ENCODE measurements at regions not wholly inside any gene's neighbourhood (a gene's known extent, or its start where the extent isn't known, plus 50 kb on each side); places are given as distances from the start of the nearest gene placed in this dataset.
"Not testable (repeated sequence)": the region's sequence is repeated elsewhere in the genome, so short reads cannot be mapped to it uniquely, and the experiment has no call there.

DNA sequence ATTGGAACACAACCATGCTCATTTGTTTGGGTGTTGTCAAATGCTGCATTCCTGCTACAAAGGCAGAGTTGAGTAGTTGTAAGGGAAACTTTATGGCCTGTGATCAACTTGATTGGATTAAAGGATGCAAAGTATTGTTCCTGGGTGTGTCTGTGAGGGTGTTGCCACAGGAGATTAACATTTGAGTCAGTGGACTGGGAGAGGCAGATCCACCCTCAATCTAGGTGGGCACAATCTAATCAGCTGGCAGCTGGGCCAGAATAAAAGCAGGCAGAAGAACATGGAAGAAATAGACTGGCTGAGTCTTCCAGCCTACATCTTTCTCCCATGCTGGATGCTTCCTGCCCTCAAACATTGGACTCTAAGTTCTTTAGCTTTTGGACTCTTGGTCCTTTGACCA is 145.6 kb upstream of the LMCD1 start:
- H4K20me1 ChIP-seq (ENCODE audit: insufficient read depth); H3F3A ChIP-seq (ENCODE audit: insufficient read depth, low read length, poor library complexity, severe bottlenecking); H3K27me3 ChIP-seq (ENCODE audit: insufficient read depth, low read depth, low read length); H3K4me3 ChIP-seq (ENCODE audit: low read length); H3K36me3 ChIP-seq (ENCODE audit: insufficient read depth, low read length); H3K9me2 ChIP-seq (ENCODE audit: insufficient read depth, low read length); H3K27ac ChIP-seq (ENCODE audit: low read length); H3K9ac ChIP-seq (ENCODE audit: low read length); H3K79me2 ChIP-seq (replicated peaks; ENCODE audit: insufficient read depth, low read length); H3K9me3 ChIP-seq (ENCODE audit: low read length); H2AFZ ChIP-seq (ENCODE audit: low read depth, low read length); H3K4me2 ChIP-seq (ENCODE audit: low read length): not testable (repeated sequence)

DNA sequence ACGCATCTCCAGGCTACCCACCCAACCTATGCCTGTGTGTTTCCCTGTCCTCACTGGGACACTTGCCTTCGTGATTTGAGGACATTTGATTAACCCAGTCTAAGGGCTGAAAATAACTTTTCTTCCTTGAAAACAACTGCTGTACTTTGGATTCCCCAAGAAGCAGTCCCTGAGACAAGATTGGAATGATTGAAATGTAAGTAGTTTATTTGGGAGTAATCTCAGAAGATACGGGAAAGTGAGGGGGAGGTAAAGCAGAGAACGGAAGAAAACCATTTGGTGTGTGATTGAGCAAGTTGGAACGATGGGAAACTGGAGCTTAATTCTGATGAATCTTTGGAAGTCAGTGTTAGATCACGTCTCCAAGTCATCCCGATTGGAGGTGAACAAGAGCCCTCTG is 143.8 kb upstream of the LMCD1 start:
- Histone ChIP-seq H3K36me3 (ENCODE audit: insufficient read depth, low read length) (no peaks in the 10 kb centered on the region), H3K4me3 (ENCODE audit: low read length) (no peak overlapping the region), H3F3A (ENCODE audit: insufficient read depth, low read length, poor library complexity, severe bottlenecking) (no peaks in the 10 kb centered on the region), H3K9ac (ENCODE audit: low read length) (no peak overlapping the region), H3K4me2 (ENCODE audit: low read length) (no peak overlapping the region), H3K27me3 (ENCODE audit: insufficient read depth, low read depth, low read length) (no peaks in the 10 kb centered on the region), H3K9me2 (ENCODE audit: insufficient read depth, low read length) (no peaks in the 10 kb centered on the region), H2AFZ (ENCODE audit: low read depth, low read length) (no peak overlapping the region), H3K79me2 (replicated peaks; ENCODE audit: insufficient read depth, low read length) (no peaks in the 10 kb centered on the region), H3K9me3 (ENCODE audit: low read length) (no peaks in the 10 kb centered on the region), H4K20me1 (ENCODE audit: insufficient read depth) (no peaks in the 10 kb centered on the region), H3K27ac (ENCODE audit: low read length) (no peak overlapping the region)
- TF ChIP-seq MXI1 (conservative IDR thresholded peaks at IDR 0.05; ENCODE audit: poor library complexity, severe bottlenecking) (no peak), REST (IDR thresholded peaks at IDR 0.05; ENCODE audit: borderline replicate concordance) (no peak), RAD21 (conservative IDR thresholded peaks at IDR 0.05) (no peak), EP300 (conservative IDR thresholded peaks at IDR 0.05; ENCODE audit: poor library complexity, severe bottlenecking) (no peak), SMC3 (conservative IDR thresholded peaks at IDR 0.05; ENCODE audit: poor library complexity) (no peak), CTCF (IDR thresholded peaks at IDR 0.05; ENCODE audit: poor library complexity, severe bottlenecking) (no peak), TAF1 (IDR thresholded peaks at IDR 0.05; ENCODE audit: low read depth) (no peak), POLR2AphosphoS5 (IDR thresholded peaks at IDR 0.05) (no peak), EZH2 (IDR thresholded peaks at IDR 0.05; ENCODE audit: borderline replicate concordance, insufficient read depth, low read length, poor library complexity, severe bottlenecking) (no peak)

DNA sequence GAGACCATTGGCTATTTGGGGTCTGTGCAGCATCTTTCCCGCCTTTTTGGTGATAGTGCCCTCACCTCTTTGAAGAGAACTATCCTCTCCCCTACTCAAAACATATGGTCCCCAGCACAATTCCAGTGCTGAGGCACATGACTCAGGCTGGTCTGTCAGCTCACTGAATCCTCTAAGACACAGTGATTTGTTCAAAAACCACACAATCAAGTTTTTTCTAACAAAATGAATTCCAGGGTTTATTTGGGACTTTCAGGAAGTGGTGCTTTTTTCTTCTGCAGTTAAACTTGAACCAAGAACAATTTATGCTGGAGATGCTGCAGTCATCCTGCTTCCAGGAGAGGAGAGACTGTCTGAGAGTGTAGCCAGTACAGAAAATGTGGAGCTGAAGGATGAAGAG is 142.5 kb upstream of the LMCD1 start:
- Histone ChIP-seq H3K4me2 (ENCODE audit: low read length) (no peak overlapping the region), H3F3A (ENCODE audit: insufficient read depth, low read length, poor library complexity, severe bottlenecking) (no peaks in the 10 kb centered on the region)
- TF ChIP-seq SMC3 (conservative IDR thresholded peaks at IDR 0.05; ENCODE audit: poor library complexity) = no peak
- TF ChIP-seq EP300 (conservative IDR thresholded peaks at IDR 0.05; ENCODE audit: poor library complexity, severe bottlenecking) = no peak
- TF ChIP-seq MXI1 (conservative IDR thresholded peaks at IDR 0.05; ENCODE audit: poor library complexity, severe bottlenecking) = no peak
- no peak for TF ChIP-seq RAD21 (conservative IDR thresholded peaks at IDR 0.05)
- TF ChIP-seq REST (IDR thresholded peaks at IDR 0.05; ENCODE audit: borderline replicate concordance) = no peak
- no peak for TF ChIP-seq POLR2AphosphoS5 (IDR thresholded peaks at IDR 0.05)
- no peak for TF ChIP-seq EZH2 (IDR thresholded peaks at IDR 0.05; ENCODE audit: borderline replicate concordance, insufficient read depth, low read length, poor library complexity, severe bottlenecking)
- no peak for TF ChIP-seq CTCF (IDR thresholded peaks at IDR 0.05; ENCODE audit: poor library complexity, severe bottlenecking)
- TF ChIP-seq TAF1 (IDR thresholded peaks at IDR 0.05; ENCODE audit: low read depth) = no peak

More for the DNA sequence above, 142.5 kb upstream of the LMCD1 start:
- no peaks in the 10 kb centered on the region for H3K36me3 ChIP-seq (ENCODE audit: insufficient read depth, low read length)
- no peaks in the 10 kb centered on the region for H3K9me3 ChIP-seq (ENCODE audit: low read length)
- no peaks in the 10 kb centered on the region for H3K9me2 ChIP-seq (ENCODE audit: insufficient read depth, low read length)
- no peak overlapping the region for H3K9ac ChIP-seq (ENCODE audit: low read length)
- H4K20me1 ChIP-seq (ENCODE audit: insufficient read depth) = no peaks in the 10 kb centered on the region
- H3K27me3 ChIP-seq (ENCODE audit: insufficient read depth, low read depth, low read length) = no peaks in the 10 kb centered on the region
- no peak overlapping the region for H3K27ac ChIP-seq (ENCODE audit: low read length)
- H3K79me2 ChIP-seq (replicated peaks; ENCODE audit: insufficient read depth, low read length) = no peaks in the 10 kb centered on the region
- H3K4me3 ChIP-seq (ENCODE audit: low read length) = no peak overlapping the region
- no peak overlapping the region for H2AFZ ChIP-seq (ENCODE audit: low read depth, low read length)
